ENCODE measurements at regions not wholly inside any gene's neighbourhood (a gene's known extent, or its start where the extent isn't known, plus 50 kb on each side); places are given as distances from the start of the nearest gene placed in this dataset.

DNA sequence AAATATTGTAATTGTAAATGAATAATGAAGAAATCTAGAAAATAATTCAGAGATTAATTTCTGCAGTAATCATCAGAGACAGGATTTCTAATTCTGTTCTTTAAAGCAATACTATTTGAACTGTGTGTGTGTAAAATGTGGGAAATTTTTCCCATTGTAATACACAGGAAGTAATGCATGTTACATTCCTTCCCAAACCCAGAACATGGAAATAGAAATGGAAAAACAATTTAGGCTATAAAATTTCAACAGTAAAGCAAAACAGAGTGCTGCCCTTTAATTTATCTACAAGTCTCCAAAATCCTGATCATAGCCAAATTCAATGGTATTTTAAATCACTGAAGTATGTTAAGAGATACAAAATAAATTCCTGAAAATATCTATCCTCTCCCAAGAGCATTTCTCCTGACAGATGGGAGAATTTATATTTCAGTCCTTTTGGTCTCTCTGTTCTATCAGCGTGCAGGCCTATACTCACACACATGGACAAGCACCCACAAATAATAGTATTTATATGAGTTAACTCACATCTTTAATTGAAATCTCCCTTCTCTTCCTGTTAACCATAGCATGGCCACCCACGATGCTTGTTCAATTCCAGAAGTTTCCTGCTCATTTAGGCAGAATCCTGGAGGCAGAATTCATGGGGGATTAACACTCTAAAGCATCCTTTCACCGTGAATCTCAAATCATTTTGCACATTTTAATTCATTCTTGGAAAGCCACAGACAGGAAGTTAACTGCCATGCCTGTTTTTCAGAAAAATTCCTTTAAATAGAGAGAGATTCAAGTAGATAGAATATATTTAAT lies 1465.4 kb upstream of the FLRT2 start (continued):
- TF ChIP-seq, protein P1, sequence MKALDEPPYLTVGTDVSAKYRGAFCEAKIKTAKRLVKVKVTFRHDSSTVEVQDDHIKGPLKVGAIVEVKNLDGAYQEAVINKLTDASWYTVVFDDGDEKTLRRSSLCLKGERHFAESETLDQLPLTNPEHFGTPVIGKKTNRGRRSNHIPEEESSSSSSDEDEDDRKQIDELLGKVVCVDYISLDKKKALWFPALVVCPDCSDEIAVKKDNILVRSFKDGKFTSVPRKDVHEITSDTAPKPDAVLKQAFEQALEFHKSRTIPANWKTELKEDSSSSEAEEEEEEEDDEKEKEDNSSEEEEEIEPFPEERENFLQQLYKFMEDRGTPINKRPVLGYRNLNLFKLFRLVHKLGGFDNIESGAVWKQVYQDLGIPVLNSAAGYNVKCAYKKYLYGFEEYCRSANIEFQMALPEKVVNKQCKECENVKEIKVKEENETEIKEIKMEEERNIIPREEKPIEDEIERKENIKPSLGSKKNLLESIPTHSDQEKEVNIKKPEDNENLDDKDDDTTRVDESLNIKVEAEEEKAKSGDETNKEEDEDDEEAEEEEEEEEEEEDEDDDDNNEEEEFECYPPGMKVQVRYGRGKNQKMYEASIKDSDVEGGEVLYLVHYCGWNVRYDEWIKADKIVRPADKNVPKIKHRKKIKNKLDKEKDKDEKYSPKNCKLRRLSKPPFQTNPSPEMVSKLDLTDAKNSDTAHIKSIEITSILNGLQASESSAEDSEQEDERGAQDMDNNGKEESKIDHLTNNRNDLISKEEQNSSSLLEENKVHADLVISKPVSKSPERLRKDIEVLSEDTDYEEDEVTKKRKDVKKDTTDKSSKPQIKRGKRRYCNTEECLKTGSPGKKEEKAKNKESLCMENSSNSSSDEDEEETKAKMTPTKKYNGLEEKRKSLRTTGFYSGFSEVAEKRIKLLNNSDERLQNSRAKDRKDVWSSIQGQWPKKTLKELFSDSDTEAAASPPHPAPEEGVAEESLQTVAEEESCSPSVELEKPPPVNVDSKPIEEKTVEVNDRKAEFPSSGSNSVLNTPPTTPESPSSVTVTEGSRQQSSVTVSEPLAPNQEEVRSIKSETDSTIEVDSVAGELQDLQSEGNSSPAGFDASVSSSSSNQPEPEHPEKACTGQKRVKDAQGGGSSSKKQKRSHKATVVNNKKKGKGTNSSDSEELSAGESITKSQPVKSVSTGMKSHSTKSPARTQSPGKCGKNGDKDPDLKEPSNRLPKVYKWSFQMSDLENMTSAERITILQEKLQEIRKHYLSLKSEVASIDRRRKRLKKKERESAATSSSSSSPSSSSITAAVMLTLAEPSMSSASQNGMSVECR (CRISPR knock-in tag; IDR thresholded peaks at IDR 0.05; ENCODE audit: borderline replicate concordance), result no peak
- TF ChIP-seq ZNF396 (CRISPR knock-in tag; IDR thresholded peaks at IDR 0.05; ENCODE audit: borderline replicate concordance) (no peak), TP53 (CRISPR knock-in tag; IDR thresholded peaks at IDR 0.05) (no peak), SOX15 (CRISPR knock-in tag; IDR thresholded peaks at IDR 0.05) (no peak)

DNA sequence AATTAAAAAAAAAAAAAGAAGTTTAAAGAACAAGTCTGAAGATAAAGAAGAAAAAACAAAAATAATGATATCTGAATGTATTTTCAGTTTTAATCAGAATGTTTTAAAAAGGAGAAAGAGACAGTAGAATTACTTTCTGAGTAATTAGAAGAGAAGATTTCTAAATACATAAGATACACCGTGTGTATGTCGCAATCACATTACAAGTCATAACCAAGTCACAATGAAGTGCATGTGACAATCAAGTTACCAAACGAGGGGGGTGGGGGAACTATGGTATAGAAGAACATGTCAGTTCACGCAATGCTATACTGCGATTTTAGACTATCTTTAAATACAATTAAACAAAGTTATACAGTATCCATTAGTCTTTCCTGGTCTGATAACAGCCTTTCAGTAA lies 1464.1 kb upstream of the FLRT2 start:
- ATAC-seq (no peak), DNase-seq (ENCODE audit: low spot score) (no peak)
- TF ChIP-seq, protein P2, sequence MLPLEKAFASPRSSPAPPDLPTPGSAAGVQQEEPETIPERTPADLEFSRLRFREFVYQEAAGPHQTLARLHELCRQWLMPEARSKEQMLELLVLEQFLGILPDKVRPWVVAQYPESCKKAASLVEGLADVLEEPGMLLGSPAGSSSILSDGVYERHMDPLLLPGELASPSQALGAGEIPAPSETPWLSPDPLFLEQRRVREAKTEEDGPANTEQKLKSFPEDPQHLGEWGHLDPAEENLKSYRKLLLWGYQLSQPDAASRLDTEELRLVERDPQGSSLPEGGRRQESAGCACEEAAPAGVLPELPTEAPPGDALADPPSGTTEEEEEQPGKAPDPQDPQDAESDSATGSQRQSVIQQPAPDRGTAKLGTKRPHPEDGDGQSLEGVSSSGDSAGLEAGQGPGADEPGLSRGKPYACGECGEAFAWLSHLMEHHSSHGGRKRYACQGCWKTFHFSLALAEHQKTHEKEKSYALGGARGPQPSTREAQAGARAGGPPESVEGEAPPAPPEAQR (CRISPR knock-in tag; IDR thresholded peaks at IDR 0.05), result no peak
- no peak for TF ChIP-seq ATF1 (CRISPR knock-in tag; IDR thresholded peaks at IDR 0.05)
- no peak for TF ChIP-seq NR2C2 (CRISPR knock-in tag; IDR thresholded peaks at IDR 0.05)
- no peak for TF ChIP-seq ATF3 (CRISPR knock-in tag; conservative IDR thresholded peaks at IDR 0.05)
- TF ChIP-seq, protein P3, sequence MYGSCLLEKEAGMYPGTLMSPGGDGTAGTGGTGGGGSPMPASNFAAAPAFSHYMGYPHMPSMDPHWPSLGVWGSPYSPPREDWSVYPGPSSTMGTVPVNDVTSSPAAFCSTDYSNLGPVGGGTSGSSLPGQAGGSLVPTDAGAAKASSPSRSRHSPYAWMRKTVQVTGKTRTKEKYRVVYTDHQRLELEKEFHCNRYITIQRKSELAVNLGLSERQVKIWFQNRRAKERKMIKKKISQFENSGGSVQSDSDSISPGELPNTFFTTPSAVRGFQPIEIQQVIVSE (CRISPR knock-in tag; IDR thresholded peaks at IDR 0.05; ENCODE audit: borderline replicate concordance), result no peak
- TF ChIP-seq, protein P4, sequence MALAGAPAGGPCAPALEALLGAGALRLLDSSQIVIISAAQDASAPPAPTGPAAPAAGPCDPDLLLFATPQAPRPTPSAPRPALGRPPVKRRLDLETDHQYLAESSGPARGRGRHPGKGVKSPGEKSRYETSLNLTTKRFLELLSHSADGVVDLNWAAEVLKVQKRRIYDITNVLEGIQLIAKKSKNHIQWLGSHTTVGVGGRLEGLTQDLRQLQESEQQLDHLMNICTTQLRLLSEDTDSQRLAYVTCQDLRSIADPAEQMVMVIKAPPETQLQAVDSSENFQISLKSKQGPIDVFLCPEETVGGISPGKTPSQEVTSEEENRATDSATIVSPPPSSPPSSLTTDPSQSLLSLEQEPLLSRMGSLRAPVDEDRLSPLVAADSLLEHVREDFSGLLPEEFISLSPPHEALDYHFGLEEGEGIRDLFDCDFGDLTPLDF (CRISPR knock-in tag; IDR thresholded peaks at IDR 0.05), result no peak
- no peak for TF ChIP-seq JUN (CRISPR knock-in tag; IDR thresholded peaks at IDR 0.05)
- no peak for TF ChIP-seq E2F5 (CRISPR knock-in tag; IDR thresholded peaks at IDR 0.05)
- no peak for TF ChIP-seq MYBL2 (CRISPR knock-in tag; IDR thresholded peaks at IDR 0.05)
- no peak for TF ChIP-seq ZNF121 (CRISPR knock-in tag; IDR thresholded peaks at IDR 0.05)
- TF ChIP-seq AFF4 (CRISPR knock-in tag; IDR thresholded peaks at IDR 0.05; ENCODE audit: borderline replicate concordance), result no peak
- no peak for TF ChIP-seq MXD4 (CRISPR knock-in tag; IDR thresholded peaks at IDR 0.05; ENCODE audit: borderline replicate concordance)
- TF ChIP-seq, protein P5, sequence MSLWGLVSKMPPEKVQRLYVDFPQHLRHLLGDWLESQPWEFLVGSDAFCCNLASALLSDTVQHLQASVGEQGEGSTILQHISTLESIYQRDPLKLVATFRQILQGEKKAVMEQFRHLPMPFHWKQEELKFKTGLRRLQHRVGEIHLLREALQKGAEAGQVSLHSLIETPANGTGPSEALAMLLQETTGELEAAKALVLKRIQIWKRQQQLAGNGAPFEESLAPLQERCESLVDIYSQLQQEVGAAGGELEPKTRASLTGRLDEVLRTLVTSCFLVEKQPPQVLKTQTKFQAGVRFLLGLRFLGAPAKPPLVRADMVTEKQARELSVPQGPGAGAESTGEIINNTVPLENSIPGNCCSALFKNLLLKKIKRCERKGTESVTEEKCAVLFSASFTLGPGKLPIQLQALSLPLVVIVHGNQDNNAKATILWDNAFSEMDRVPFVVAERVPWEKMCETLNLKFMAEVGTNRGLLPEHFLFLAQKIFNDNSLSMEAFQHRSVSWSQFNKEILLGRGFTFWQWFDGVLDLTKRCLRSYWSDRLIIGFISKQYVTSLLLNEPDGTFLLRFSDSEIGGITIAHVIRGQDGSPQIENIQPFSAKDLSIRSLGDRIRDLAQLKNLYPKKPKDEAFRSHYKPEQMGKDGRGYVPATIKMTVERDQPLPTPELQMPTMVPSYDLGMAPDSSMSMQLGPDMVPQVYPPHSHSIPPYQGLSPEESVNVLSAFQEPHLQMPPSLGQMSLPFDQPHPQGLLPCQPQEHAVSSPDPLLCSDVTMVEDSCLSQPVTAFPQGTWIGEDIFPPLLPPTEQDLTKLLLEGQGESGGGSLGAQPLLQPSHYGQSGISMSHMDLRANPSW (CRISPR knock-in tag; conservative IDR thresholded peaks at IDR 0.05; ENCODE audit: low read depth), result no peak
- Mint-ChIP-seq H3K4me1 (peaks cover 12% of the 10 kb centered on the region), H3K27ac (no peak overlapping the region), H3K4me3 (no peak overlapping the region), H3K36me3 (no peaks in the 10 kb centered on the region), H3K27me3 (ENCODE audit: low read depth) (no peaks in the 10 kb centered on the region), H3K9me3 (no peaks in the 10 kb centered on the region)
- CTCF ChIA-PET, result no interaction called here
- POLR2A ChIA-PET, result no interaction called here

All from WTC11 (cell line).